ENCODE measurements at regions not wholly inside any gene's neighbourhood (a gene's known extent, or its start where the extent isn't known, plus 50 kb on each side); places are given as distances from the start of the nearest gene placed in this dataset.

GRCh38 chr7:134368851-134369544 is 52.3 kb upstream of the SLC35B4 start:
- peaks cover 11% of the 10 kb centered on the region for H3K4me1 Mint-ChIP-seq
- no peak overlapping the region for H3K27ac Mint-ChIP-seq
- no peaks in the 10 kb centered on the region for H3K9me3 Mint-ChIP-seq
- no peaks in the 10 kb centered on the region for H3K36me3 Mint-ChIP-seq
- no peak overlapping the region for H3K4me3 Mint-ChIP-seq
- peaks cover 74% of the 10 kb centered on the region for H3K27me3 Mint-ChIP-seq (ENCODE audit: low read depth)
- no peak for DNase-seq (ENCODE audit: low spot score in 2 of 2, unreplicated experiment in 2 of 2)
- no peak for TF ChIP-seq CTCF (IDR thresholded peaks at IDR 0.05; ENCODE audit: unreplicated experiment)

GRCh38 chr7:134367956-134368749 is 51.4 kb upstream of the SLC35B4 start:
- Mint-ChIP-seq H3K27ac (no peak overlapping the region), H3K36me3 (no peaks in the 10 kb centered on the region), H3K4me1 (peaks cover 11% of the 10 kb centered on the region), H3K4me3 (no peak overlapping the region), H3K27me3 (ENCODE audit: low read depth) (peaks cover 69% of the 10 kb centered on the region), H3K9me3 (no peaks in the 10 kb centered on the region)
- no peak for DNase-seq (ENCODE audit: low spot score in 2 of 2, unreplicated experiment in 2 of 2)
- TF ChIP-seq CTCF (IDR thresholded peaks at IDR 0.05; ENCODE audit: unreplicated experiment): no peak
